ENCODE measurements at regions not wholly inside any gene's neighbourhood (a gene's known extent, or its start where the extent isn't known, plus 50 kb on each side); places are given as distances from the start of the nearest gene placed in this dataset.

- DNase-seq (ENCODE audit: low spot score) (no peak), ATAC-seq (no peak)
- Mint-ChIP-seq H3K9me3 (no peaks in the 10 kb centered on the region), H3K27ac (no peak overlapping the region), H3K4me3 (no peak overlapping the region), H3K36me3 (ENCODE audit: low read depth) (no peaks in the 10 kb centered on the region), H3K27me3 (ENCODE audit: insufficient read depth, low read depth, poor library complexity) (peaks cover 1% of the 10 kb centered on the region), H3K4me1 (0 out of 3 replicates have a peak, but pooled peaks cover 2% of the 10 kb centered on the region)
- H3K79me2 ChIP-seq (replicated peaks; ENCODE audit: insufficient read depth): no peaks in the 10 kb centered on the region
- H3K4me1 ChIP-seq (ENCODE audit: insufficient read depth): no peaks in the 10 kb centered on the region
- no peaks in the 10 kb centered on the region for H3K36me3 ChIP-seq (ENCODE audit: insufficient read depth)
- H3K27ac ChIP-seq (ENCODE audit: low read depth): no peak overlapping the region
- no peak for TF ChIP-seq EZH2 (IDR thresholded peaks at IDR 0.05; ENCODE audit: low read depth, unreplicated experiment)
- H4K20me1 ChIP-seq (replicated peaks; ENCODE audit: insufficient read depth): no peaks in the 10 kb centered on the region
- no peaks in the 10 kb centered on the region for H3K27me3 ChIP-seq (ENCODE audit: insufficient read depth)
- H2AFZ ChIP-seq: no peak overlapping the region
- H3K4me3 ChIP-seq: no peak overlapping the region
- no peak overlapping the region for H3K4me2 ChIP-seq
- no peaks in the 10 kb centered on the region for H3K9me2 ChIP-seq (ENCODE audit: insufficient read depth)
- H3F3A ChIP-seq (replicated peaks; ENCODE audit: low read depth): no peaks in the 10 kb centered on the region
Observed at GRCh38 chr4:155565330-155565729, 101.3 kb upstream of the GUCY1A1 start.

GRCh38 chr4:155564880-155565279, 101.8 kb upstream of the GUCY1A1 start:
- Histone ChIP-seq H3K27me3 (ENCODE audit: insufficient read depth) (no peaks in the 10 kb centered on the region), H2AFZ (no peak overlapping the region; the same call in 1 of the 2 replicates), H3K79me2 (replicated peaks; ENCODE audit: insufficient read depth) (no peaks in the 10 kb centered on the region), H3K4me2 (no peak overlapping the region), H4K20me1 (replicated peaks; ENCODE audit: insufficient read depth) (no peaks in the 10 kb centered on the region), H3K4me1 (ENCODE audit: insufficient read depth) (no peaks in the 10 kb centered on the region), H3K4me3 (no peak overlapping the region), H3K36me3 (ENCODE audit: insufficient read depth) (no peaks in the 10 kb centered on the region), H3F3A (replicated peaks; ENCODE audit: low read depth) (no peaks in the 10 kb centered on the region), H3K27ac (ENCODE audit: low read depth) (no peak overlapping the region), H3K9me2 (ENCODE audit: insufficient read depth) (no peaks in the 10 kb centered on the region)
- H3K9me3 Mint-ChIP-seq: no peaks in the 10 kb centered on the region
- H3K27ac Mint-ChIP-seq: no peak overlapping the region
- no peak for ATAC-seq
- no peak for DNase-seq (ENCODE audit: low spot score)
- no peak overlapping the region for H3K4me3 Mint-ChIP-seq
- 0 out of 3 replicates have a peak, but pooled peaks cover 2% of the 10 kb centered on the region for H3K4me1 Mint-ChIP-seq
- TF ChIP-seq STAT1 (IDR thresholded peaks at IDR 0.05; ENCODE audit: unreplicated experiment) (no peak), CREB1 (CRISPR knock-in tag; IDR thresholded peaks at IDR 0.05; ENCODE audit: low read depth) (no peak), REST (IDR thresholded peaks at IDR 0.05; ENCODE audit: unreplicated experiment) (no peak), CTCF (conservative IDR thresholded peaks at IDR 0.05; ENCODE audit: low read depth in 2 of 2) (no peak)
- H3K27me3 Mint-ChIP-seq (ENCODE audit: insufficient read depth, low read depth, poor library complexity): peaks cover 1% of the 10 kb centered on the region
- H3K36me3 Mint-ChIP-seq (ENCODE audit: low read depth): no peaks in the 10 kb centered on the region

All from GM23338 (cell line).